ENCODE measurements at regions not wholly inside any gene's neighbourhood (a gene's known extent, or its start where the extent isn't known, plus 50 kb on each side); places are given as distances from the start of the nearest gene placed in this dataset.
"Not testable (repeated sequence)": the region's sequence is repeated elsewhere in the genome, so short reads cannot be mapped to it uniquely, and the experiment has no call there.

- H3K36me3 ChIP-seq (ENCODE audit: low read depth, missing control alignments) = no peaks in the 10 kb centered on the region
Measured at GRCh38 chr9:28471261-28471660, 898.0 kb upstream of the C9orf72 start.

GRCh38 chr9:28487561-28487960 is 914.3 kb upstream of the C9orf72 start:
- no peak for TF ChIP-seq CTCF (IDR thresholded peaks at IDR 0.05)
- no peak for TF ChIP-seq POLR2A (IDR thresholded peaks at IDR 0.05)

More at GRCh38 chr9:28471261-28471660, 898.0 kb upstream of the C9orf72 start:
- H3K4me3 ChIP-seq = no peak overlapping the region
- H3K9me3 ChIP-seq = no peaks in the 10 kb centered on the region
- DNase-seq = no peak
- intact Hi-C loops (cut with DNase I; ENCODE audit: low total_unique reads) = no loop called here
- H3K4me1 ChIP-seq = no peaks in the 10 kb centered on the region
- TF ChIP-seq POLR2A (IDR thresholded peaks at IDR 0.05) (no peak), CTCF (IDR thresholded peaks at IDR 0.05) (no peak)
- whole genome bisulfite sequencing, 2 donors = 83 to 89% methylated on average over 2 of the region's 2 CpGs
- H3K27me3 ChIP-seq = no peaks in the 10 kb centered on the region
- H3K27ac ChIP-seq = no peak overlapping the region

GRCh38 chr9:28491121-28491520 is 917.8 kb upstream of the C9orf72 start:
- Histone ChIP-seq H3K4me1 (no peaks in the 10 kb centered on the region), H3K4me3 (no peak overlapping the region), H3K36me3 (ENCODE audit: low read depth, missing control alignments) (no peaks in the 10 kb centered on the region), H3K27me3 (no peaks in the 10 kb centered on the region), H3K9me3 (no peaks in the 10 kb centered on the region), H3K27ac (no peak overlapping the region)
- no peak for DNase-seq
- TF ChIP-seq POLR2A (IDR thresholded peaks at IDR 0.05) = no peak
- no peak for TF ChIP-seq CTCF (IDR thresholded peaks at IDR 0.05)
- intact Hi-C loops (cut with DNase I; ENCODE audit: low total_unique reads) = no loop called here

More at GRCh38 chr9:28487561-28487960, 914.3 kb upstream of the C9orf72 start:
- intact Hi-C loops (cut with DNase I; ENCODE audit: low total_unique reads) = no loop called here
- DNase-seq = no peak
- H3K9me3 ChIP-seq = no peaks in the 10 kb centered on the region
- no peak overlapping the region for H3K27ac ChIP-seq
- no peaks in the 10 kb centered on the region for H3K4me1 ChIP-seq
- H3K4me3 ChIP-seq = no peak overlapping the region
- H3K27me3 ChIP-seq = no peaks in the 10 kb centered on the region
- WGBS, 2 donors = 65 to 69% methylated on average over 1 of the region's 1 CpG
- H3K36me3 ChIP-seq (ENCODE audit: low read depth, missing control alignments) = no peaks in the 10 kb centered on the region

- H3K9me3 ChIP-seq; H3K36me3 ChIP-seq (ENCODE audit: low read depth, missing control alignments); DNase-seq; intact Hi-C loops (cut with DNase I; ENCODE audit: low total_unique reads); H3K27ac ChIP-seq; H3K4me3 ChIP-seq; H3K27me3 ChIP-seq; H3K4me1 ChIP-seq: not testable (repeated sequence)
- WGBS, 2 donors = 94 to 100% methylated on average over 3 to 10 of the region's 10 CpGs
Measured at GRCh38 chr9:28498168-28498567, 924.9 kb upstream of the C9orf72 start.

- Histone ChIP-seq H3K27ac (no peak overlapping the region), H3K27me3 (no peaks in the 10 kb centered on the region), H3K9me3 (no peaks in the 10 kb centered on the region), H3K4me3 (no peak overlapping the region), H3K36me3 (ENCODE audit: low read depth, missing control alignments) (no peaks in the 10 kb centered on the region), H3K4me1 (no peaks in the 10 kb centered on the region)
- no peak for DNase-seq
- WGBS, 2 donors = 86 to 91% methylated on average over 3 of the region's 3 CpGs
- intact Hi-C loops (cut with DNase I; ENCODE audit: low total_unique reads) = no loop called here
- TF ChIP-seq POLR2A (IDR thresholded peaks at IDR 0.05) (no peak), CTCF (IDR thresholded peaks at IDR 0.05) (no peak)
Measured at GRCh38 chr9:28502189-28502588, 928.9 kb upstream of the C9orf72 start.

All from testis (tissue), 2 donors.